ENCODE measurements at regions not wholly inside any gene's neighbourhood (a gene's known extent, or its start where the extent isn't known, plus 50 kb on each side); places are given as distances from the start of the nearest gene placed in this dataset.
"Not testable (repeated sequence)": the region's sequence is repeated elsewhere in the genome, so short reads cannot be mapped to it uniquely, and the experiment has no call there.

DNA sequence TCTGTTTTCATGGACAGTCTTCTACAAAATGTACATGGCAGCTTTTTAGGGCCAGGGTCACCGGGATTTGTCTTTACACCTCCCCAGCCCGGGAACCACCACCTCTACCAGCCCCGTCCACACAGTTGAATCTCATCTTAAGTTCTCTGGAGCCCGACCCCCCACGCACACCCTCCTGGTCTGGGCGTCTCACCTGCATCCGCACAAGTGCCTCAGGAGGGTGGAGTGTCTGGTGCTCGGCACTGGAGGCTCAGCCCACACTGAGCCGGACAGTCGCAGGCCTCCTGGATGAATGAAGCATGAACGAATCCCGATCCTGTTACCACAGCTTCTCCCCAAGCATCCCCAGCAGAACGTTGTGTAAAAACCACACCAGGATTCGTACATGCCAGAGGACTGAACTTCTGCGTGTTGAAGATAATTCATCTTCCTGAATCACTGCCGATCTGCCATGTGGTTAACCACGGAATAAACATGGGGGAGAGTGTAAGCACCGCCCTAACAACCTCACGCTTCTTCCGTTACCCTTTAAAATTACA, 162.0 kb downstream of the RTP5 start:
- peak in 3 of 5 experiments; percentile 24 to 88 (median 78) for DNase-seq

GRCh38 chr2:242032780-242033656, 163.5 kb downstream of the RTP5 start:
- no peak for DNase-seq

DNA sequence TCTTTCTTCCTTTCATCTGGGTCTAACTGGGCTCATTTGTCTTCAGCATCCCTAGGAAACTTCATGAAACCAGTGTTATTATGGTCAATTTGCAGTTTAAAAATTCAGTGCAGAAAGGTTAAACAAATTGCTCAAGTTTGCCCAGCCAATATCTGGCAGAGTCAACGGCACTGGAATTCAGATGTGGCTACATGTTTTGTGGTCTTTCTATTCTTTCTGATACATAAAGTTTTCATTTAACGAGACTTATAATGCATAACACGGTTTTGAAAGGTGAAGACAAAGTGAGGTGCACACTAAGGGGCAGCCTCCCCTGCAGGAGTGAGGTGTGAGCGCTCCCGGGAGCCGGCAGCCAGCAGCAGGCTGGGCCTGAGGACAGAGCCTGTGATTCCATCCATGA, 164.6 kb downstream of the RTP5 start:
- no peak for DNase-seq

- no peak for DNase-seq
These were observed 165.7 kb downstream of the RTP5 start for GRCh38 chr2:242034996-242035814.

GRCh38 chr2:242035858-242036652, 166.5 kb downstream of the RTP5 start:
- no peak for DNase-seq

DNA sequence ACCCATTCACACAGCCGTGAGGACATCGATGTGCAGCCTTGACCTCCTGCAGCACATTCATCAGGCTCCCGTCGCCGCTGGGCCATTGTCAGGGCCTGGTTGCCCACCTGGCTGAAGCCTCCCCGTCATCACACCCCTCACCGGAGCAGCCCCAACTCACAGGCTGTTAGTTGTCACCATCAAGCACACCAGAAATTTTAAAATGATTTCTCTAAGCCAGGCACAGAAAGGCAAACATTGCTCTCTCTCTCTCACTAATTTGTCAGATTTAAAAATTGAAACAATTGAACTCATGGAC, 167.1 kb downstream of the RTP5 start:
- no peak for DNase-seq

GRCh38 chr2:242038166-242038927, 168.8 kb downstream of the RTP5 start:
- DNase-seq, result no peak

- DNase-seq, result no peak
These were observed 169.4 kb downstream of the RTP5 start for GRCh38 chr2:242038928-242039341.

DNA sequence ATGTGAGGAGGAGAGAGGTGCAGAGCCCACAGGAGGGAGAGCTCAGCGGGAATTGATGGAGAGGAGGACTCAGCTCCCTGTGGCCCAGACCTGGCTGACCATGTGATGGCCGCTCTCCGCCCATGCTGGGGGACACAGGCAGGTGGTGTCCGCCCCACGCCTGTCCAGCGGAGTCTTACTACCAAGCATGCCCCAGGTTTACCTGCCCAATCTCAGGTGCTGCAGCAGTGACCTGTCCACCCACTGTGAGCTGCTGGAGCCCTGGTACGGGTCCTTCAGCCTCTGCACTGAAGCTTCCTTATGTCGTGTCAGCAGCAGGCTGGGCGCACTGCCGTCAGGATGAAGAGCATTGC, 170.8 kb downstream of the RTP5 start:
- no peak for DNase-seq

GRCh38 chr2:242040681-242041080, 171.2 kb downstream of the RTP5 start:
- no peak for DNase-seq

- no peak for DNase-seq
These were observed 172.3 kb downstream of the RTP5 start for GRCh38 chr2:242041816-242042215.

DNA sequence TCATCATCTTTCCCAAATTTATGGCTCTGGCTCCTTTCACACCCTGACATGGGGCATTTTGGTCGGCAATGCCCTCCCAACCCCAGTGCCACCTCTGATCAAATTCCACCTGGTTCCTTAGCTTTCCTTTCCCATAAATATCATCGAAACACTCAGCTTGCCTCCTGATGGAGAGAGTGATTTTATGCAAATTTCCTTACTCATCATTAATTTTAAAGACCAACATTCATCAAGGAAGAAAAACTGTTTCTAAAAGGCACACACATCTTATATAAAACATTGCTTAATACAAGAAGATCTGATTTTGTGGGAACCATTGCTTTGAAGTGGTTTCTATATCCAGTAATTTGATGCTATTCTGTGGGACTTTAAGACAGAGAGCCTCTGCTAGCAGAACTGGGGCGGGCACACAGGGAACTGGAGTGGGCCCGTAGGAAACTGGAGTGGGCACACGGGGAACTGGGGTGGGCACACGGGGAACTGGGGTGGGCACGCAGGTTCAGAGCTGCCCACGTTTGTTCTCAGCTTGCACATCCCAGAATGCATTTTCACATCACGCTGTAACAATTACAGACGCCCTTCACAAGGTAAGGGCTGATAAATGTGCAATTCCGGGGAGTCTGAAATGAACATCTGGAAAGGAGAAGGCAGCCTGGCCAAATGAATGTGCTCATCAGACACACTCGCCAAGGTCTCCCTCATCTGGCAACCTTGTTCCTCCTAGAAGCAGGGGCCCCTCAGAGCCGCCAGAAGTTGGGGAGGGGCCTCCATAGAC, 174.2 kb downstream of the RTP5 start:
- DNase-seq, result no peak

GRCh38 chr2:242044313-242044590, 174.7 kb downstream of the RTP5 start:
- DNase-seq, result no peak

DNA sequence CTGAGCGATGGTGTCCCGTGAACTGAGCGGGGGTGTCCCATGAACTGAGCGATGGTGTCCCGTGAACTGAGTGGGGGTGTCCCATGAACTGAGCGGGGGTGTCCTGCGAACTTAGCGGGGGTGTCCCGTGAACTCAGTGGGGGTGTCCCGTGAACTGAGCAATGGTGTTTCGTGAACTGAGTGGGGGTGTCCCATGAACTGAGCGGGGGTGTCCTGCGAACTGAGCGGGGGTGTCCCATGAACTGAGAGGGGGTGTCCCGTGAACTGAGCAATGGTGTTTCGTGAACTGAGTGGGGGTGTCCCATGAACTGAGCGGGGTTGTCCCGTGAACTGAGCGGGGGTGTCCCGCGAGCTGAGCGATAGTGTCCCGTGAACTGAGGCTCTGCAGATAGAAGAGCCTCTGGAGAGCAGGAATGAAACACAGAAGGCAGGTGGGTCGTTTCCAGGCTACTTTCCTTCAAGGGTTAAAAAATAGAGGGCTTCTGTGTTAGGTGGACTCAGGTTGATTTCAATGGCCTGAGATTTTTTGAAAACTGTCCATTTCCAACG, 176.1 kb downstream of the RTP5 start:
- not testable (repeated sequence) for DNase-seq

DNA sequence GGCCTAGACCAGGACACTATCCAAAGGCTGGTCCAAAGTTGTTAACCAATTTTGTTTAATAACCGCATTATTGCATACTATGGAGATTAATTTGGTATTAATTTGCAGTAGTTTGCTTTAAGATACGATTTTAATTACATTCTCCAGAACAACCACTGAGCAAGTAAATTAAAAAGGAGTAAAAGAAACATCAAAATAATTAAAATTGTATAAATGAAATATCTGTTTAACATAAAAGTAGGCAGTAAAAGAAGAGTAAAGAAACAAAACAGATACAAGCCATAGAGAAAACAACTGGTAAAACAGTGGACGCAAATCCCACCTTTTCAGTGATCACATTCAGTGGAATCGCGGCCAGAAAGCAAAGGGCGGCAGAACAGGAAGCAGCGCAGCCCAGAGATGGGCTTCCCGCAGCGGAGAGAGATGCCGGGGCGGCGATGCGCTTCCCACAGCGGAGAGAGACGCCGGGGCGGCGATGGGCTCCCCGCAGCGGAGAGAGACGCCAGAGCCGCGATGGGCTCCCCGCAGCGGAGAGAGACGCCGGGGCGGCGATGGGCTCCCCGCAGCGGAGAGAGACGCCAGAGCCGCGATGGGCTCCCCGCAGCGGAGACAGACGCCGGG, 176.8 kb downstream of the RTP5 start:
- DNase-seq, result no peak

GRCh38 chr2:242047963-242048362, 178.4 kb downstream of the RTP5 start:
- no peak for DNase-seq

DNA sequence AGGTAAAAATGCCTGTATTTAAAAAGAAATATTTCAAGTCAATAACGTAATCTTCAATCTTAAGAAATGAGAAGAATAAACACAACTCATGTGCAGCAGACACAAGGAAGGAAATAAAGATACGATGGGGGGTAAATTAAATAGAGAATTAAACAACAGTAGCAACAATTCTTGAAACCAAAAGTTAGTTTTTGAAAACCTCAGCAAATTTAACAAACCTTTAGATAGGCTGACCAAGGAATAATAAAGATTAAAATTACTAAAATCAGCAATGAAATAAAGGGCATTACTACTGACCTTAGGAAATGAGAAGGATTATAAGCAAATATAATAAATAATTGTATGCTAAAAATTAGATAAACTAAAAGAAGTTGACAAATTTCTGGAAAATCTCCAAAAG, 178.9 kb downstream of the RTP5 start:
- no peak for DNase-seq

DNA sequence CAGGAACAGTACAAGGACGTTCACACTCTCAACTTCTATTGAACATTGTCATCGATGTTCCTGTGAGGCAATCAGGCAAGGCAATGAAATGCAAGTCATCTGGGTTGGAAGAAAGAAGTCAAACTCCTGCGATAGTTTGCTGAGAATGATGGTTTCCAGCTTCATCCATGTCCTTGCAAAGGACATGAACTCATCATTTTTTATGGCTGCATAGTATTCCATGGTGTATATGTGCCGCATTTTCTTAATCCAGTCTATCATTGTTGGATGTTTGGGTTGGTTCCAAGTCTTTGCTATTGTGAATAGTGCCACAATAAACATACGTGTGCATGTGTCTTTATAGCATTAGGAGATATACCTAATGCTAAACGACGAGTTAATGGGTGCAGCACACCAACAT, 180.0 kb downstream of the RTP5 start:
- not testable (repeated sequence) for DNase-seq

DNA sequence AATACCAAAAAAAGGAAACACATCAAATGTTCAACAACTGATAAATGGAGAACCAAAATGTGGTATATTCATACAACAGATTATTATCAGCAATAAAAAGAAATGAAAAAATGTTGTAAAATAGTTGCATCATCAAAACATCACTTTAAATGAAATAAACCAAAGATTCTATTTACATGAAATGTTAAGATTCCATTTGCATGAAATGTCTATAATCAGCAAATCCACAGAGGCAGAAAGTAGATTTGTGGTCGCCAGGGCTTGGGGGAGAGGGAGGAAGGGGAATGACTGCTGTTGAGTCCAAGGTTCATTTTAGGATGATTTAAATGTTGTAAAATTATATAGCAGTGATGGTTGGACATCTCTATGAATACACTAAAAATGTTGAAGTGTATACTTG, 181.9 kb downstream of the RTP5 start:
- no peak for DNase-seq

- no peak for DNase-seq
These were observed 182.9 kb downstream of the RTP5 start for GRCh38 chr2:242052421-242052820.

- DNase-seq, result no peak
These were observed 184.4 kb downstream of the RTP5 start for GRCh38 chr2:242053921-242054320.

Data from T-helper 2 cell (primary cell).